Testis (tissue), 2 donors: ENCODE measurements at regions not wholly inside any gene's neighbourhood (a gene's known extent, or its start where the extent isn't known, plus 50 kb on each side); places are given as distances from the start of the nearest gene placed in this dataset.

Experiments used
- DNase-seq: peaks from one replicate; pipeline ENCODE4 v3.0.0-alpha.2; 2019
- H3K27ac ChIP-seq, 2 donors: fragments of 200-600 bp; sonication (generic); one replicate each; pipeline ENCODE4 v1.5.1; 2019
- H3K27me3 ChIP-seq: fragments of 200-600 bp; sonication (generic); one replicate; pipeline ENCODE4 v1.5.1; 2019
- H3K36me3 ChIP-seq: fragments of 200-600 bp; sonication (generic); one replicate; pipeline ENCODE4 v1.5.1; 2017; ENCODE audit warnings: low read depth; ENCODE audit errors: missing control alignments
- H3K4me1 ChIP-seq: fragments of 200-600 bp; sonication (generic); one replicate; pipeline ENCODE4 v1.5.1; 2019
- H3K4me3 ChIP-seq, 2 donors: fragments of 200-600 bp; sonication (generic); one replicate each; pipeline ENCODE4 v1.5.1; 2017 to 2019
- H3K9me3 ChIP-seq: fragments of 200-600 bp; sonication (generic); one replicate; pipeline ENCODE4 v1.5.1; 2017
- POLR2A ChIP-seq: fragments of 450-650 bp; IDR thresholded peaks from one replicate; pipeline ENCODE4 v1.6.1; 2017; ENCODE audit warnings: antibody characterized with exemption, mild to moderate bottlenecking, moderate library complexity
- WGBS, 2 donors: methylation state at CpG; one replicate each; pipeline ENCODE4 v1.1.5; 2018; 5-methylcytosine and 5-hydroxymethylcytosine counted together
- intact Hi-C: fragments of 100-400 bp; cut with DNase I; formaldehyde crosslinking; loops from one replicate; pipeline ENCODE4 v1.15.1; 2023; ENCODE audit warnings: low total_unique reads
- TF ChIP-seq, protein P1 (sequence below), 3 experiments: fragments of 450-650 bp in 2 of 3; fragments of 200-600 bp in 1 of 3; sonication (generic) in 1 of 3; IDR thresholded peaks; one replicate each; pipeline ENCODE4 v1.5.1; 2016 to 2019; ENCODE audit warnings: antibody characterized with exemption in 3 of 3, mild to moderate bottlenecking in 2 of 3, moderate library complexity in 1 of 3

DNA sequence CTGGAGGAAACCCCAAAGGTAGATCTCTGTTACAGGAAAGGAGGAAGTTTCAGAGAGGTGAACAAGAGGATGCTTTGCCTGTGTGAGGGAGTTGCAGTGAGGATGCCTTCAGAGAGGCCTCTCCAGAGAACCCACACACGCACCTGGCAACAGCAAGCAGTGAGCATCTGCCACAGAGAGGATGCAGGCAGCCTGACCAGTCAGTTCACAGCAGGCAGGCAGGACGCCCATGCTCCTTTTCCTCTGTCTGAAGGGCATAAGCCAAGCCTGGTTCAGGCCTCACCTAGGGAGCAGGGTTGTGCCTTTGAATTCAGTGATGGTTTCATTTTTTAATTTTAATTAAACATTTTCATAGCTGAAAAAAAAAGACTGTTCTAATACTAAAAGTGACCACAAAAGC is 346.0 kb upstream of the MARCKS start:
- Histone ChIP-seq H3K27ac (no peak overlapping the region), H3K27me3 (no peaks in the 10 kb centered on the region), H3K4me1 (no peaks in the 10 kb centered on the region), H3K9me3 (no peaks in the 10 kb centered on the region), H3K36me3 (no peaks in the 10 kb centered on the region), H3K4me3 (no peak overlapping the region)
- TF ChIP-seq, protein P1, sequence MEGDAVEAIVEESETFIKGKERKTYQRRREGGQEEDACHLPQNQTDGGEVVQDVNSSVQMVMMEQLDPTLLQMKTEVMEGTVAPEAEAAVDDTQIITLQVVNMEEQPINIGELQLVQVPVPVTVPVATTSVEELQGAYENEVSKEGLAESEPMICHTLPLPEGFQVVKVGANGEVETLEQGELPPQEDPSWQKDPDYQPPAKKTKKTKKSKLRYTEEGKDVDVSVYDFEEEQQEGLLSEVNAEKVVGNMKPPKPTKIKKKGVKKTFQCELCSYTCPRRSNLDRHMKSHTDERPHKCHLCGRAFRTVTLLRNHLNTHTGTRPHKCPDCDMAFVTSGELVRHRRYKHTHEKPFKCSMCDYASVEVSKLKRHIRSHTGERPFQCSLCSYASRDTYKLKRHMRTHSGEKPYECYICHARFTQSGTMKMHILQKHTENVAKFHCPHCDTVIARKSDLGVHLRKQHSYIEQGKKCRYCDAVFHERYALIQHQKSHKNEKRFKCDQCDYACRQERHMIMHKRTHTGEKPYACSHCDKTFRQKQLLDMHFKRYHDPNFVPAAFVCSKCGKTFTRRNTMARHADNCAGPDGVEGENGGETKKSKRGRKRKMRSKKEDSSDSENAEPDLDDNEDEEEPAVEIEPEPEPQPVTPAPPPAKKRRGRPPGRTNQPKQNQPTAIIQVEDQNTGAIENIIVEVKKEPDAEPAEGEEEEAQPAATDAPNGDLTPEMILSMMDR (IDR thresholded peaks at IDR 0.05) = no peak
- TF ChIP-seq POLR2A = no peak
- WGBS, 2 donors = 88 to 96% methylated on average over 2 of the region's 2 CpGs
- no peak for DNase-seq
- intact Hi-C loops = no loop called here

DNA sequence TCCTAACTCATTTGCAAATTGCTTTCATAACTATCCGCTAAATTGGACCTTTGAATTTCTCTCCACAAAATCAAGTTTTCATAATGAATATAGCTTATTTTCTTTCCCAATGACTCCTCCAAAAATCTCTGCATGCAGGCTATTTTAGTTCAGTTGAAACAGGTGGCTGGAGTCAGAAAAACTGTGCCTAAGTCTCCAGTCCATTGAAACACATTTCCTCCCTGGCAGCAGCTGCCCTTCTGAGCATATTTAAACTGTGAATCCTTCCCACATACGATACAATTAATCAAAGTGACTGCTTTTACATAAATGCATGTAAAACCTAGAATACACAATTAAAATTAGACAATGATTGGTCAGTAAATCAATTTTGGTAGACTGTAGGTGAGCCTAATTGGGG is 344.6 kb upstream of the MARCKS start:
- no peak for TF ChIP-seq POLR2A
- TF ChIP-seq, protein P1 (IDR thresholded peaks at IDR 0.05) = no peak
- no peak for DNase-seq
- Histone ChIP-seq H3K9me3 (no peaks in the 10 kb centered on the region), H3K4me3 (no peak overlapping the region), H3K27ac (no peak overlapping the region), H3K4me1 (no peaks in the 10 kb centered on the region), H3K27me3 (no peaks in the 10 kb centered on the region), H3K36me3 (no peaks in the 10 kb centered on the region)
- intact Hi-C loops = no loop called here
- WGBS, 2 donors = 88 to 89% methylated on average over 2 of the region's 2 CpGs

DNA sequence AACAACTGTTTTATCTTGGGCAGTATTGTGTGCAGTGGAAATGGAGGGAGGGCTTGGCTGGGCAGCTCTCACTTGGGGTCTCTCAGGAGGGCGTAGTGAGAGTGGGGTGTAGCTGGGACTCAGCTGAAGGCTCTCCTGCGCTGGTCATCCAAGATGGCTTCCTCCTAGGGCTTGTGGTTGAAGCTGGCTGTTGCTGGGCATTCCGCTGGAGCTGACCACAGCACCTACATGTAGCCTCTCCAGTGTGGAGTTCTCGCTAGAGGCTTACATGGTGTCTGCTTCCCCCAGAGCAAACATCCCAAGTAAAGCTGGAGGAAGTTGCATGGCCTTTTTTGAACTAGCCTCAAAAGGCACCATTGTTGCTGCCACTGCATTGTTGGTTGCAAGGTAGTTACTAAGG is 344.1 kb upstream of the MARCKS start:
- Histone ChIP-seq H3K9me3 (no peaks in the 10 kb centered on the region), H3K4me1 (no peaks in the 10 kb centered on the region), H3K27ac (no peak overlapping the region), H3K27me3 (no peaks in the 10 kb centered on the region), H3K36me3 (no peaks in the 10 kb centered on the region), H3K4me3 (no peak overlapping the region)
- intact Hi-C loops = no loop called here
- TF ChIP-seq POLR2A = no peak
- TF ChIP-seq, protein P1 (IDR thresholded peaks at IDR 0.05) = no peak
- WGBS, 2 donors = 67 to 81% methylated on average over 3 to 4 of the region's 4 CpGs
- no peak for DNase-seq

DNA sequence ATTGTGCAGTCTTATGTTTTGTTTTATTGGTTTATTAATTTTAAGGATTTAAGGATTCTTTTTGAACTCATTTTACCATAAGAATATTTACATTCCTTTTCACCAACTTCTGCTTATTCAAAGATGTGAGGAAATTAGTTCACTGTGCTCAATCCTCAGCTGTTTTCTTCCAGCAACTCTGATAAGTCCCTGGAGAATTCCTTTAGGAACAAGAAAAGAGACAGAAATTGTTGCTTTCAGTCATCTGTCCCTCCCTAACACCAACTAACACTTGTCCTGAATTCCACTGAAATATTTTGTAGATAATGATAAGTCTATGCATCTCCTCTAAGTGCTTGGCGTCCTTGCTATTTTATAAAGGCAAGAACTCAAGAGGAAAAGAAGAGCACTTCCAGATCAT is 334.8 kb upstream of the MARCKS start:
- intact Hi-C loops = no loop called here
- H3K9me3 ChIP-seq = no peaks in the 10 kb centered on the region
- no peaks in the 10 kb centered on the region for H3K4me1 ChIP-seq
- no peak overlapping the region for H3K27ac ChIP-seq
- no peak for DNase-seq
- H3K27me3 ChIP-seq = no peaks in the 10 kb centered on the region
- TF ChIP-seq, protein P1 (IDR thresholded peaks at IDR 0.05) = no peak
- no peak for TF ChIP-seq POLR2A
- WGBS, 2 donors = 49 to 72% methylated on average over 1 of the region's 1 CpG
- H3K36me3 ChIP-seq = no peaks in the 10 kb centered on the region
- H3K4me3 ChIP-seq = no peak overlapping the region

DNA sequence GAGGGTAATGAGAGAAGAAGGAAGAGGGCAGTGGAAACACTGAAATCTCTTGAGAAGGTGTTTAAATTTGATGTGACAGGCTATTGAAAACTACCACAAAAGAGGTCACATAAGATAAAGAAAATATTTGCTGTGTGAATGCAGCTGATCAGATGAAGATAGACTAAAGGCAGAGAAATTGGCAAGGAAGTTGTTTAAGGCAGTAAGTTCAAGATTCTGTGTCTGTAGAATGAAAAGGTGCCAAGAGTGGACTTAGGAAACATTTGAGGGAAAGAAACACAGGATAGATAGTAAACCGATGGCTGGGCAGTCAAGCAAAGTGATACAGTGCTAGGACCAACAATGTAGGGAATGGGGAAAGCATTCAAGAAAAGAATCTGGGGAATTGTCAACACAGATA is 332.3 kb upstream of the MARCKS start:
- DNase-seq = no peak
- no peaks in the 10 kb centered on the region for H3K27me3 ChIP-seq
- H3K4me3 ChIP-seq = no peak overlapping the region
- no peaks in the 10 kb centered on the region for H3K4me1 ChIP-seq
- H3K36me3 ChIP-seq = no peaks in the 10 kb centered on the region
- WGBS, 2 donors = 45 to 75% methylated on average over 1 of the region's 1 CpG
- intact Hi-C loops = no loop called here
- H3K27ac ChIP-seq = no peak overlapping the region
- TF ChIP-seq POLR2A = no peak
- TF ChIP-seq, protein P1 (IDR thresholded peaks at IDR 0.05) = no peak
- no peaks in the 10 kb centered on the region for H3K9me3 ChIP-seq
